MV-4-11 (cell line): ENCODE measurements at regions not wholly inside any gene's neighbourhood (a gene's known extent, or its start where the extent isn't known, plus 50 kb on each side); places are given as distances from the start of the nearest gene placed in this dataset.

Experiments
- DNase-seq: peaks from one replicate; lab custom pipeline; 2025; lab: John Stamatoyannopoulos, UW

- DNase-seq: no peak
These were observed 101.9 kb upstream of the NPTX2 start for GRCh38 chr7:98515201-98515600.

- no peak for DNase-seq
These were observed 102.7 kb upstream of the NPTX2 start for GRCh38 chr7:98514211-98515031.

GRCh38 chr7:98511175-98511574, 105.9 kb upstream of the NPTX2 start:
- no peak for DNase-seq

- peak; percentile 4 for DNase-seq
These were observed 107.2 kb upstream of the NPTX2 start for GRCh38 chr7:98509836-98510235.

- no peak for DNase-seq
These were observed 105.6 kb upstream of the BAIAP2L1 start for GRCh38 chr7:98506471-98506870.

- DNase-seq: no peak
These were observed 99.9 kb upstream of the BAIAP2L1 start for GRCh38 chr7:98500764-98501163.

GRCh38 chr7:98496618-98497017, 95.7 kb upstream of the BAIAP2L1 start:
- no peak for DNase-seq

- DNase-seq: no peak
These were observed 94.5 kb upstream of the BAIAP2L1 start for GRCh38 chr7:98495200-98495955.

- no peak for DNase-seq
These were observed 92.3 kb upstream of the BAIAP2L1 start for GRCh38 chr7:98493030-98493778.

- no peak for DNase-seq
These were observed 87.3 kb upstream of the BAIAP2L1 start for GRCh38 chr7:98488167-98488566.

- DNase-seq: no peak
These were observed 83.2 kb upstream of the BAIAP2L1 start for GRCh38 chr7:98483964-98484545.

GRCh38 chr7:98483276-98483963, 82.5 kb upstream of the BAIAP2L1 start:
- DNase-seq: peak; percentile 32

GRCh38 chr7:98479318-98479717, 78.4 kb upstream of the BAIAP2L1 start:
- DNase-seq: no peak

- no peak for DNase-seq
These were observed 74.5 kb upstream of the BAIAP2L1 start for GRCh38 chr7:98475352-98475751.

- no peak for DNase-seq
These were observed 73.7 kb upstream of the BAIAP2L1 start for GRCh38 chr7:98474558-98474957.

- DNase-seq: no peak
These were observed 71.6 kb upstream of the BAIAP2L1 start for GRCh38 chr7:98472521-98472954.

- no peak for DNase-seq
These were observed 69.8 kb upstream of the BAIAP2L1 start for GRCh38 chr7:98470485-98471240.

GRCh38 chr7:98469088-98469487, 68.2 kb upstream of the BAIAP2L1 start:
- no peak for DNase-seq

- no peak for DNase-seq
These were observed 66.9 kb upstream of the BAIAP2L1 start for GRCh38 chr7:98467570-98468312.

- no peak for DNase-seq
These were observed 64.1 kb upstream of the BAIAP2L1 start for GRCh38 chr7:98465022-98465421.
